ENCODE measurements at regions not wholly inside any gene's neighbourhood (a gene's known extent, or its start where the extent isn't known, plus 50 kb on each side); places are given as distances from the start of the nearest gene placed in this dataset.

DNA sequence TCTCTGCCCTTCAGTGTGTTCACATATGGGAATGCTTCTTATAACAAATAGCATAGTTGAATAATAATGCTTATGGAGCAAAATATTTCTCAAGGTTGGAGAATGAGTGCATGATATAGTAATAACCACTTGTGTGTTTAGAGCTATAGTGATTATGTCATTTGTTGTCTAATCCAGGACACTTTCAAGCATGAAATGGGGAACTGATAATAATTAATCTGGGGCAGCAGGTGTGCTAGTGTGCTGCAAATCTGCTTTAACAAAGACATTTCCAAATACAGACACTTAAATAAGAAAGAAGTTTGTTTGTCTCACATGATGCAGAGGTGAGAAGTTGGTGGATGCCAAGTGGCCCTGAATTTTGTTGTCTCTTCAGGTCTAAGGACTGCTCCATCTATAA, 579.3 kb upstream of the GRM7 start:
- CTCF ChIA-PET: no interaction called here
- DNase-seq (ENCODE audit: low read depth): no peak
- POLR2A ChIA-PET: no interaction called here
- no peak overlapping the region for H3K4me3 ChIP-seq (ENCODE audit: low read depth, low read length)
- TF ChIP-seq, protein P1, sequence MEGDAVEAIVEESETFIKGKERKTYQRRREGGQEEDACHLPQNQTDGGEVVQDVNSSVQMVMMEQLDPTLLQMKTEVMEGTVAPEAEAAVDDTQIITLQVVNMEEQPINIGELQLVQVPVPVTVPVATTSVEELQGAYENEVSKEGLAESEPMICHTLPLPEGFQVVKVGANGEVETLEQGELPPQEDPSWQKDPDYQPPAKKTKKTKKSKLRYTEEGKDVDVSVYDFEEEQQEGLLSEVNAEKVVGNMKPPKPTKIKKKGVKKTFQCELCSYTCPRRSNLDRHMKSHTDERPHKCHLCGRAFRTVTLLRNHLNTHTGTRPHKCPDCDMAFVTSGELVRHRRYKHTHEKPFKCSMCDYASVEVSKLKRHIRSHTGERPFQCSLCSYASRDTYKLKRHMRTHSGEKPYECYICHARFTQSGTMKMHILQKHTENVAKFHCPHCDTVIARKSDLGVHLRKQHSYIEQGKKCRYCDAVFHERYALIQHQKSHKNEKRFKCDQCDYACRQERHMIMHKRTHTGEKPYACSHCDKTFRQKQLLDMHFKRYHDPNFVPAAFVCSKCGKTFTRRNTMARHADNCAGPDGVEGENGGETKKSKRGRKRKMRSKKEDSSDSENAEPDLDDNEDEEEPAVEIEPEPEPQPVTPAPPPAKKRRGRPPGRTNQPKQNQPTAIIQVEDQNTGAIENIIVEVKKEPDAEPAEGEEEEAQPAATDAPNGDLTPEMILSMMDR (IDR thresholded peaks at IDR 0.05; ENCODE audit: insufficient read depth, low read depth, low read length): no peak
- H3K27me3 ChIP-seq (ENCODE audit: control insufficient read depth, insufficient read depth, low read length): no peaks in the 10 kb centered on the region
- no peaks in the 10 kb centered on the region for H3K36me3 ChIP-seq (ENCODE audit: control insufficient read depth, insufficient read depth, low read length)

DNA sequence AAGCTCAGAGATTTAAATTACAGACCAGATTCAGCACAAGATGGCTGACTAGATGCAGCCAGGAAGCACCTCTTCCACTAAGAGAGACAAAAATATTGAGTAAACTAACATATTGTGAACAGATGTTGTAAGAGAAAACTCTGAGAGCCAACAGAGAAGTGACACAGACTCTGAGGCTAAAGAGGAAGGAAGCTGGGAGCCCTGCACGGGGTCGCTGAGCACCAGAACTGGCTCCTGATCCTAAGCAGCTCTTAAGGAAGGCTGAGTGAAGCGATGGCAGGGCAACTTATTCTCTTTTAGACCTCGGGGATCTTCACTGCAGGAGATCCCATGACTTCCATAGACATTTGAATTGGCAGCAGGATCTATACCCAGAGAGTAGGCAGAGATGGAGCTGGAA, 578.0 kb upstream of the GRM7 start:
- H3K36me3 ChIP-seq (ENCODE audit: control insufficient read depth, insufficient read depth, low read length): no peaks in the 10 kb centered on the region
- POLR2A ChIA-PET: no interaction called here

DNA sequence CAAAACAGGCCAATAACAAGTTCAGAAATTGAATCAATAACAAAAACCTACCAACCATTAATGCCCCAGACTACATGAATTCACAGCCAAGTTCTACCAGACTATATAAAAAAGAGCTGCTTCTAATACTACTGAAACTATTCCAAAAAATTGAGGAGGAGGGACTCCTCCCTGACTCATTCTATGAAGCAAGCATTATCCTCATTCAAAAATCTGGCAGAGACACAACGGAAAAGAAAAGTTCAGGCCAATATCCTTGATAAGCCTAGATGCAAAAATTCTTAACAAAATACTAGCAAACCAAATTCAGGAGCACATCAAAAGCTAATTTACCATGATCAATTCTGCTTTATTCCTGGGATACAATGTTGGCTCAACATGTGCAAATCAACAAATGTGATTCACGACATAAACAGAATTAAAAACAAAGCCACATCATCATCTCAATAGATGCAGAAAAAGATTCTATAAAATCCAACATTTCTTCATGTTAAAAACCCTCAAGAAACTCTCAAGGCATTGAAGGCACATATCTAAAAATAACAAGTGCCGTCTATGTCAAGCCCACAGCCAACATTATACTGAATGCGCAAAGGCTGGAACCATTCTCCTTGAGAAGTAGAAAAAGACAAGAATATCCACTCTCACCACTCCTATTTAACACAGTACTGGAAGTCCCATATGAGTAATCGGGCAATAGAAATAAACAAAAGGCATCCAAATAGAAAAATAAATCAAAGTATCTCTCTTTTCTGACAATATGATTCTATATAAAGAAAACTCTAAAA, 573.6 kb upstream of the GRM7 start:
- Histone ChIP-seq H3K27me3 (ENCODE audit: control insufficient read depth, insufficient read depth, low read length) (no peaks in the 10 kb centered on the region), H3K4me3 (ENCODE audit: low read depth, low read length) (no peak overlapping the region), H3K36me3 (ENCODE audit: control insufficient read depth, insufficient read depth, low read length) (no peaks in the 10 kb centered on the region)
- CTCF ChIA-PET: no interaction called here
- POLR2A ChIA-PET: no interaction called here
- TF ChIP-seq, protein P1 (IDR thresholded peaks at IDR 0.05; ENCODE audit: insufficient read depth, low read depth, low read length): no peak
- DNase-seq (ENCODE audit: low read depth): no peak

More for the DNA sequence above, 578.0 kb upstream of the GRM7 start:
- CTCF ChIA-PET: no interaction called here
- DNase-seq (ENCODE audit: low read depth): no peak
- Histone ChIP-seq H3K4me3 (ENCODE audit: low read depth, low read length) (no peak overlapping the region), H3K27me3 (ENCODE audit: control insufficient read depth, insufficient read depth, low read length) (no peaks in the 10 kb centered on the region)
- TF ChIP-seq, protein P1 (IDR thresholded peaks at IDR 0.05; ENCODE audit: insufficient read depth, low read depth, low read length): no peak

DNA sequence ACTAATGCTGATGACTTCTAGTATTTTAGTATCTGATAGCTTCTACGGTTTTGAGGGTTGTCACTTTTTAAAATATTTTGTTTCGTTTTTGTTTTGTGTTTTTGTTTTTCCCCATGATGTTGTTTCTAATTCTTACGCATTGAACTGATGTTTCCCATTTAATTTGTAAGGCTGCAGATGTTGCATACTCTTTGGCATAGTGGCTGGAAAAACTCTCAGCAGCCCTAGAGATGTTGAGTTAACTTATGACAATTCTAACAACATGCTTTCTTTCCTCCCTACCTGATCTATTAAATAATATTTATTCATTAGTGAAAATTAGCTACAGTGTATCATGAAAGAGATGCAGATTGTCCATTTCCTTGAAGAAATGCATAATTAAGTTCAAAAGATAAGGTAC, 559.3 kb upstream of the GRM7 start:
- ChIA-PET CTCF (no interaction called here), POLR2A (no interaction called here)
- no peaks in the 10 kb centered on the region for H3K36me3 ChIP-seq (ENCODE audit: control insufficient read depth, insufficient read depth, low read length)
- no peak overlapping the region for H3K4me3 ChIP-seq (ENCODE audit: low read depth, low read length)
- DNase-seq (ENCODE audit: low read depth): no peak
- H3K27me3 ChIP-seq (ENCODE audit: control insufficient read depth, insufficient read depth, low read length): no peaks in the 10 kb centered on the region
- TF ChIP-seq, protein P1 (IDR thresholded peaks at IDR 0.05; ENCODE audit: insufficient read depth, low read depth, low read length): no peak

DNA sequence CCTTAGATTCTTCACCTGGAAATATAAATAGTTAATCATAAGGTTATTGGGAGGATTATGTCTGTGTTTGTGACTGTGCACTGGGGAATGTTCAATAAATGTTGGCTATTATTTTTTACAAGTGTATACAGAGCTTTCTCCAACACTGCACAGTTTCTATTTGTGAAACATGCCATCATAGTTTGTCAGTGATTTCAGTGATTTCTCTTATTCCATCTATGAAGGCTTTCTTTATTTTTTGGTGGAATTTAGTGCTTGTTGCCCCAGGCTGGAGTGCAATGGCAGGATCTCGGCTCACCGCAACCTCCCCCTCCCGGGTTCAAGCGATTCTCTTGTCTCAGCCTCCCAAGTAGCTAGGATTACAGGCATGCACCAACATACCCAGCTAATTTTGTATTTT, 545.0 kb upstream of the GRM7 start:
- ChIA-PET POLR2A (no interaction called here), CTCF (no interaction called here)
- no peaks in the 10 kb centered on the region for H3K27me3 ChIP-seq (ENCODE audit: control insufficient read depth, insufficient read depth, low read length)
- H3K4me3 ChIP-seq (ENCODE audit: low read depth, low read length): no peak overlapping the region
- TF ChIP-seq, protein P1 (IDR thresholded peaks at IDR 0.05; ENCODE audit: insufficient read depth, low read depth, low read length): no peak
- no peak for DNase-seq (ENCODE audit: low read depth)
- no peaks in the 10 kb centered on the region for H3K36me3 ChIP-seq (ENCODE audit: control insufficient read depth, insufficient read depth, low read length)

Measured in BJ (cell line).